ENCODE measurements at regions not wholly inside any gene's neighbourhood (a gene's known extent, or its start where the extent isn't known, plus 50 kb on each side); places are given as distances from the start of the nearest gene placed in this dataset.

DNA sequence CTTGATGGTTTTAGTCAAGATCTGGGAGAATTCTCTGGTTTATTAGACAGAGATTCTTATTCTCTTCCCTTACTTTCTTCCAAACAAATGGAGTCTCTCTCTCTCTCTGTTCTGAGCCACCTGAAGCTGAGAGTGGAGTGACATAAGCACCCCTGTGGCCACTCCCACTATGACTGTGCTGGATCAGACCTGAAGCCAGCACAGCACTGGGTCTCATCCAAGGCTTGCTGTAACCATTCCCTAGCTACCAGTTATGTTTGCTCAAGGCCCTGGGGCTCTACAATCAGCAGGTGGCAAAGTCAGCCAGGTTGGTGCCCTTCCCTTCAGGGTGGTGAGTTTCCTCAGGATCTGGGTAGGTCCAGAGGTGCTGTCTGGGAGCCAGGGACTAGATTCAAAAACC, 568.5 kb downstream of the AACS start:
- TF ChIP-seq, protein P1, sequence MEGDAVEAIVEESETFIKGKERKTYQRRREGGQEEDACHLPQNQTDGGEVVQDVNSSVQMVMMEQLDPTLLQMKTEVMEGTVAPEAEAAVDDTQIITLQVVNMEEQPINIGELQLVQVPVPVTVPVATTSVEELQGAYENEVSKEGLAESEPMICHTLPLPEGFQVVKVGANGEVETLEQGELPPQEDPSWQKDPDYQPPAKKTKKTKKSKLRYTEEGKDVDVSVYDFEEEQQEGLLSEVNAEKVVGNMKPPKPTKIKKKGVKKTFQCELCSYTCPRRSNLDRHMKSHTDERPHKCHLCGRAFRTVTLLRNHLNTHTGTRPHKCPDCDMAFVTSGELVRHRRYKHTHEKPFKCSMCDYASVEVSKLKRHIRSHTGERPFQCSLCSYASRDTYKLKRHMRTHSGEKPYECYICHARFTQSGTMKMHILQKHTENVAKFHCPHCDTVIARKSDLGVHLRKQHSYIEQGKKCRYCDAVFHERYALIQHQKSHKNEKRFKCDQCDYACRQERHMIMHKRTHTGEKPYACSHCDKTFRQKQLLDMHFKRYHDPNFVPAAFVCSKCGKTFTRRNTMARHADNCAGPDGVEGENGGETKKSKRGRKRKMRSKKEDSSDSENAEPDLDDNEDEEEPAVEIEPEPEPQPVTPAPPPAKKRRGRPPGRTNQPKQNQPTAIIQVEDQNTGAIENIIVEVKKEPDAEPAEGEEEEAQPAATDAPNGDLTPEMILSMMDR (IDR thresholded peaks at IDR 0.05; ENCODE audit: insufficient read depth, low read length, poor library complexity, severe bottlenecking), result no peak
- TF ChIP-seq EZH2phosphoT487 (conservative IDR thresholded peaks at IDR 0.05; ENCODE audit: low read length), result no peak
